Endothelial cell (in vitro differentiated cells): ENCODE measurements at regions not wholly inside any gene's neighbourhood (a gene's known extent, or its start where the extent isn't known, plus 50 kb on each side); places are given as distances from the start of the nearest gene placed in this dataset.

ENCODE experiments used
- DNase-seq: peaks from one replicate; pipeline ENCODE4 v3.0.0; 2021; ENCODE audit warnings: low spot score
- H3K27ac Mint-ChIP-seq: one replicate; pipeline ENCODE4 v1.8.0; 2021; ENCODE audit warnings: mixed read lengths, inconsistent platforms; ENCODE audit not compliant: unreplicated experiment
- H3K27me3 Mint-ChIP-seq: one replicate; pipeline ENCODE4 v1.8.0; 2021; ENCODE audit warnings: mild to moderate bottlenecking, moderate library complexity, mixed read lengths, inconsistent platforms; ENCODE audit not compliant: unreplicated experiment
- H3K36me3 Mint-ChIP-seq: one replicate; pipeline ENCODE4 v1.8.0; 2021; ENCODE audit warnings: mild to moderate bottlenecking, low read depth, mixed read lengths, inconsistent platforms; ENCODE audit not compliant: unreplicated experiment
- H3K4me1 Mint-ChIP-seq: one replicate; pipeline ENCODE4 v1.8.0; 2021; ENCODE audit warnings: mild to moderate bottlenecking, mixed read lengths, inconsistent platforms; ENCODE audit not compliant: unreplicated experiment
- H3K4me3 Mint-ChIP-seq: one replicate; pipeline ENCODE4 v1.8.0; 2021; ENCODE audit warnings: mild to moderate bottlenecking, mixed read lengths, inconsistent platforms; ENCODE audit not compliant: unreplicated experiment
- H3K9me3 Mint-ChIP-seq: one replicate; pipeline ENCODE4 v1.8.0; 2021; ENCODE audit warnings: mixed read lengths, inconsistent platforms; ENCODE audit not compliant: unreplicated experiment
- TF ChIP-seq, protein P1 (sequence below): fragments of 200-600 bp; sonication (generic); IDR thresholded peaks from one replicate; pipeline ENCODE4 v1.5.0; 2021; ENCODE audit warnings: antibody characterized with exemption; ENCODE audit not compliant: unreplicated experiment

DNA sequence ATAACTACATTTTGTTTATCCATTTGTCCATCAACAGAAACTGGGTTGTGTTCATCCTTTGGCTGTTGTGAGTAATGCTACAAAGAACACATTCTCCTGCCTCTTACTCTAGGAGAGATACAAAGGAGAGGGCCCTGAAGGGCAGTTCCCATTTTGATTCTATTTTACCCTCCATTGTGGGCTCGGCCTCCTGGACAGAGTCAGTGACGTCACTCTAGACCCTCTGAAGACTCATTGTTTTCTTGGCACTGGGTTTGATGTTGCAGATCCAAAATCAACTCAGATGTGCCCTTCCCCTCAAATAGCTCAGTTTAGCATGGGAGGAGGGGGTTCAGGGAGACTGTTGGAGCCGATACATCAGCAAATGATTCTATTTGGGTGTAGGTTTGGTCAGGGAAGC lies 280.9 kb downstream of the UTP18 start:
- H3K4me1 Mint-ChIP-seq = peaks cover 8% of the 10 kb centered on the region
- no peaks in the 10 kb centered on the region for H3K36me3 Mint-ChIP-seq
- H3K27me3 Mint-ChIP-seq = peaks cover 2% of the 10 kb centered on the region
- H3K9me3 Mint-ChIP-seq = no peaks in the 10 kb centered on the region
- no peak overlapping the region for H3K27ac Mint-ChIP-seq
- TF ChIP-seq, protein P1, sequence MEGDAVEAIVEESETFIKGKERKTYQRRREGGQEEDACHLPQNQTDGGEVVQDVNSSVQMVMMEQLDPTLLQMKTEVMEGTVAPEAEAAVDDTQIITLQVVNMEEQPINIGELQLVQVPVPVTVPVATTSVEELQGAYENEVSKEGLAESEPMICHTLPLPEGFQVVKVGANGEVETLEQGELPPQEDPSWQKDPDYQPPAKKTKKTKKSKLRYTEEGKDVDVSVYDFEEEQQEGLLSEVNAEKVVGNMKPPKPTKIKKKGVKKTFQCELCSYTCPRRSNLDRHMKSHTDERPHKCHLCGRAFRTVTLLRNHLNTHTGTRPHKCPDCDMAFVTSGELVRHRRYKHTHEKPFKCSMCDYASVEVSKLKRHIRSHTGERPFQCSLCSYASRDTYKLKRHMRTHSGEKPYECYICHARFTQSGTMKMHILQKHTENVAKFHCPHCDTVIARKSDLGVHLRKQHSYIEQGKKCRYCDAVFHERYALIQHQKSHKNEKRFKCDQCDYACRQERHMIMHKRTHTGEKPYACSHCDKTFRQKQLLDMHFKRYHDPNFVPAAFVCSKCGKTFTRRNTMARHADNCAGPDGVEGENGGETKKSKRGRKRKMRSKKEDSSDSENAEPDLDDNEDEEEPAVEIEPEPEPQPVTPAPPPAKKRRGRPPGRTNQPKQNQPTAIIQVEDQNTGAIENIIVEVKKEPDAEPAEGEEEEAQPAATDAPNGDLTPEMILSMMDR = no peak
- no peak overlapping the region for H3K4me3 Mint-ChIP-seq
- no peak for DNase-seq

DNA sequence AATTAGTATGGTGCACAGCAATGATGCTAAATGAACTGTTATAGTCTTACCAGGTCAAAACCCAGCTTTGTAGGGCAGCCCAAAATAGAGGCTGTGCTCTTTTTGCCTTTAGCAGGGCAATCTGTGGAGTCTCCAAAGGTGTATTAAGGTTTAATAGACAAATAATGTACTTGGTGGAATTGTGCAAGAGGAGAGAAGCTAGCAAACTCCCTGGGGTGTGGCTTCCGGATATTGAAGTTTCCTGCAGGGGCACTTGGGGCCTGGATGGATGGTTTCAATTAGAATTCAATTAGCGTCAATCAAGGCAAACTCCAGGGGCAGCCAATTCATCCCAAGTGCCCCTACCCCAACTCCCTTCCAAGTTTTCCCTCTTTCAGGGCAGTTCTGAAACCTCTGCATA lies 285.8 kb downstream of the UTP18 start:
- H3K4me1 Mint-ChIP-seq = peaks cover 4% of the 10 kb centered on the region
- no peak overlapping the region for H3K27ac Mint-ChIP-seq
- TF ChIP-seq, protein P1 = no peak
- no peak for DNase-seq
- no peaks in the 10 kb centered on the region for H3K9me3 Mint-ChIP-seq
- H3K36me3 Mint-ChIP-seq = no peaks in the 10 kb centered on the region
- peaks cover 4% of the 10 kb centered on the region for H3K27me3 Mint-ChIP-seq
- H3K4me3 Mint-ChIP-seq = no peak overlapping the region

DNA sequence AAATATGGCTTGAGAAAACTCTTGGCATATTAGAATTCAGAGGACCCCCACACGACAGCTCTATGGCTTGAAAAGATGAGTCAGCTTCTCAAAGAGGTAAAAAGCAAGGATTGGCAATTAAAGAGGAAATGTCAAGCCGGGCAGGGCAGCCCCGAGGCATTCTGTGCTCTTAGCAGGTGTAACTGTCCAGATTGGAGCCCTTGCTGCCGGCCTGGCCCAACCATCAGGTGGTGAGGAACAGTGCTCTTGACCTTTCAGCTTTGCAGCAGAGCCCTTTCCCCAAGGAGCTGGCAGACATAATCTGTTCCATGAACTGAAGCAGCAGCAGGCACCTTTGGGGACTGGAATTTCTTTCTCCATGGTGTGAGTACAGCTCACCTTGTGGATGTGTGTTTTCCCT lies 287.8 kb downstream of the UTP18 start:
- H3K9me3 Mint-ChIP-seq = no peaks in the 10 kb centered on the region
- no peak for DNase-seq
- no peak overlapping the region for H3K27ac Mint-ChIP-seq
- peaks cover 4% of the 10 kb centered on the region for H3K27me3 Mint-ChIP-seq
- peaks cover 4% of the 10 kb centered on the region for H3K4me1 Mint-ChIP-seq
- no peaks in the 10 kb centered on the region for H3K36me3 Mint-ChIP-seq
- TF ChIP-seq, protein P1 = no peak
- no peak overlapping the region for H3K4me3 Mint-ChIP-seq

DNA sequence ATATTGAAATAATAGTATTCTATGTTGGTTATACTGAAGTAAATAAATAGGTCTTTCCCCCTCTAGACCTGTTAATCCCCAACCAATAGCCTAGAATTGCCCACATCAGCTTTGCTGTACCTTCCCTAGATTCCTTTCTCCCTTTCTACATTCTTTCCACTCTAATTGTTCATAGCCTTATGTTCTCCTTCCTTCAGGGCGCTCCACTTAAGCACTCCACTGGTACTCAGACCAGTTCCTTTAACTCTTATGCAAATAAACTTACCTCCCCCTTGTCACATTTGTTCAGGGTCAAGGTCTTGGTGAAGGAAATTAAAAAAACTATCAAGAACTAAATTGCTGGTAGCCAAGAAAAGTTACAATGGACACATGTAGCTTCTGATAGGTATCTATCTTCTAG lies 294.8 kb downstream of the UTP18 start:
- TF ChIP-seq, protein P1 = no peak
- Mint-ChIP-seq H3K4me3 (no peak overlapping the region), H3K27me3 (no peaks in the 10 kb centered on the region), H3K9me3 (no peaks in the 10 kb centered on the region), H3K4me1 (no peaks in the 10 kb centered on the region), H3K36me3 (no peaks in the 10 kb centered on the region), H3K27ac (no peak overlapping the region)
- DNase-seq = no peak

DNA sequence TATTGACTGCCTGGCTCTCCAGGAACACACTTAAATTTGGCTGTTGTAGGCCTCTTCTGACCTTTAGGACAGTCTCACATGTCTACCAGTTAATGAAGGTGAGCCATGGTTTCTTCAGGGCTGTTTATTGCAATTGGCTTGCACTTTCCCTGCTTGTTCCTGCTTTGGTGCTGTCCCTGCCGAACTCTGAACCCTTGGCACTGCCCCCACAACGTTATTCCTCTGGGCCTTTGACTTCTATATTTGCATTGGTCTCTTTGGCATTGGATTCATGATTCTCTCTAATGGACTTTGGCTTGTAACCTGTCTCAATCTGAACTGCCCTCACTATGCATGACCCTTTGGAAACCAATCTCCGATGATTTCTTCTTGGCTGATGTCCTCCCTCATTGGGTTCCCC lies 299.4 kb downstream of the UTP18 start:
- Mint-ChIP-seq H3K27ac (no peak overlapping the region), H3K36me3 (no peaks in the 10 kb centered on the region), H3K4me3 (no peak overlapping the region), H3K27me3 (no peaks in the 10 kb centered on the region), H3K4me1 (no peaks in the 10 kb centered on the region), H3K9me3 (no peaks in the 10 kb centered on the region)
- TF ChIP-seq, protein P1 = no peak
- DNase-seq = no peak
